MG63 (cell line): ENCODE measurements at regions not wholly inside any gene's neighbourhood (a gene's known extent, or its start where the extent isn't known, plus 50 kb on each side); places are given as distances from the start of the nearest gene placed in this dataset.
"Not testable (repeated sequence)": the region's sequence is repeated elsewhere in the genome, so short reads cannot be mapped to it uniquely, and the experiment has no call there.

Experiments
- DNase-seq: peaks from one replicate; pipeline ENCODE4 v3.0.0-alpha.2; 2020
- H3K27me3 ChIP-seq: fragments of 250-450 bp; sonication (Bioruptor Pico); 2 replicates; pipeline ENCODE4 v1.5.1; 2020; ENCODE audit warnings: mild to moderate bottlenecking, moderate library complexity
- H3K36me3 ChIP-seq: fragments of 250-450 bp; sonication (Bioruptor Pico); 2 replicates; pipeline ENCODE4 v1.5.1; 2020; ENCODE audit warnings: mild to moderate bottlenecking, moderate library complexity
- H3K4me3 ChIP-seq: fragments of 250-450 bp; sonication (Bioruptor Pico); 2 replicates; pipeline ENCODE4 v1.5.1; 2020; ENCODE audit warnings: mild to moderate bottlenecking, moderate library complexity
- H3K9me3 ChIP-seq: fragments of 250-450 bp; sonication (Bioruptor Pico); 2 replicates; pipeline ENCODE4 v1.5.1; 2020; ENCODE audit warnings: mild to moderate bottlenecking, moderate library complexity

DNA sequence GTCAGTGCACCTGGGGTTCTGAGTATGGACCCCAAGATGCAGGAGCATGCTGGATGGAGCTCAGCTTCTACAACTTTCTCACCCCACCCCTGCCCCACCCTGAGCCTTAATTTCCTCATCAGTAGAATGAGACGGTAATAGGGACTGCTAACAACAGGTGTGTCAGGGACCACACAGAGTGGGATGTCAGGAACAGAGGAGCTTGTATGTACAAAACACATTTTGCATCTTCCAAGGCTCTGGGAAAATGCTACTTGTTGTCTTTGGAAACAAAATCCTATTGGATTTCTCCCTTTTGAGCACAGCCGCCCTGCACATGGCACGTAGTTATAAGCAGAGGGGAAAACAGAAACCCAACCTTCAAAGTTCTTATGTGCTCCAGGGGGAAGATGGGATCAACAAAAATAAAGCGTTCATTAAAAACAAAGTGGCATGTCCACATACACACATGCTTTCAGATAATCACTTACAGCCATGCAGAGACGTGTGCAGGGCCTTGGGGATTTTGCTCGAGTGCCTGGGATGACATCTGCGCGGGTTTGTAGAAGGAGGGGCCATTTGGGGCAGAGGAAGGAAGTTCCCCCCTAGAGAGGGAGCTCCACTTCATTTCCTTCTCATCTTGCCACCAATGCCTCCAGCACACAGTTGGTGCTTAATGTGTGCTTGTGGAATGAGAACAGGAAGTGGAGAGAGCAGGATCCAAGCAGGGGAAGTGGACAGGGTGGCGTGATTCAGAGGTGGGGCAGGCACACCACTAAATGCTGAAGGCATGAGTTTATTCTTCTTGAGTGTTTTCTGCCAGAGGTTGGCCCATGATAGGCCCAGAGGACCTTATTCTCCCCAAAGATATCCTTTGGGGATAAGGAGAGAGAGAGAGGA is 138.9 kb downstream of the SMIM20 start:
- no peaks in the 10 kb centered on the region for H3K36me3 ChIP-seq
- no peak overlapping the region for H3K4me3 ChIP-seq
- H3K27me3 ChIP-seq, result no peaks in the 10 kb centered on the region
- no peaks in the 10 kb centered on the region for H3K9me3 ChIP-seq
- no peak for DNase-seq

GRCh38 chr4:26053761-26054160 is 139.7 kb downstream of the SMIM20 start:
- Histone ChIP-seq H3K4me3 (no peak overlapping the region), H3K36me3 (no peaks in the 10 kb centered on the region), H3K27me3 (no peaks in the 10 kb centered on the region), H3K9me3 (no peaks in the 10 kb centered on the region)
- no peak for DNase-seq

- no peak for DNase-seq
- Histone ChIP-seq H3K4me3 (no peak overlapping the region), H3K36me3 (no peaks in the 10 kb centered on the region)
Observed at GRCh38 chr4:26055855-26056254, 141.8 kb downstream of the SMIM20 start.

GRCh38 chr4:26056406-26056805 is 142.4 kb downstream of the SMIM20 start:
- Histone ChIP-seq H3K9me3 (peaks cover 8% of the 10 kb centered on the region; the same call in 1 of the 2 replicates), H3K36me3 (no peaks in the 10 kb centered on the region), H3K27me3 (no peaks in the 10 kb centered on the region), H3K4me3 (no peak overlapping the region)
- no peak for DNase-seq

More at GRCh38 chr4:26055855-26056254, 141.8 kb downstream of the SMIM20 start:
- Histone ChIP-seq H3K27me3 (no peaks in the 10 kb centered on the region), H3K9me3 (peaks cover 5% of the 10 kb centered on the region; the same call in 1 of the 2 replicates)

DNA sequence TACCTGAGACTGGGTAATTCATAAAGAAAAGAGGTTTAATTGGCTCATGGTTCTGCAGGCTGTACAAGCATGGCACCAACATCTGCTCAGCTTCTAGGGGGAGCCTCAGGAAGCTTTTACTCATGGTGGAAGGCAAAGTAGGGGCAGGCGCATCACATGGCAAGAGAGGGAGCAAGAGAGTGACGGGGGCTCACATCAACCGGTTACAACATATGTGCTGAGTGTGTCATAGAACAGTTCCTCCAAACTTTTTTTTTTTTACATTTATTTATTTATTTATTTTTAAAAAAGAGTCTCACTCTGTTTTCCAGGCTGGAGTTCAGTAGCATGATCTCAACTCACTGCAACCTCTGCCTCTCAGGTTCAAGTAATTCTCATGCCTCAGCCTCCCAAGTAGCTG is 143.8 kb downstream of the SMIM20 start:
- not testable (repeated sequence) for DNase-seq, H3K4me3 ChIP-seq, H3K36me3 ChIP-seq, H3K27me3 ChIP-seq, H3K9me3 ChIP-seq

GRCh38 chr4:26058537-26058936 is 144.5 kb downstream of the SMIM20 start:
- Histone ChIP-seq H3K9me3 (peaks cover 8% of the 10 kb centered on the region; the same call in 1 of the 2 replicates), H3K4me3 (no peak overlapping the region), H3K36me3 (no peaks in the 10 kb centered on the region), H3K27me3 (no peaks in the 10 kb centered on the region)
- DNase-seq, result no peak

DNA sequence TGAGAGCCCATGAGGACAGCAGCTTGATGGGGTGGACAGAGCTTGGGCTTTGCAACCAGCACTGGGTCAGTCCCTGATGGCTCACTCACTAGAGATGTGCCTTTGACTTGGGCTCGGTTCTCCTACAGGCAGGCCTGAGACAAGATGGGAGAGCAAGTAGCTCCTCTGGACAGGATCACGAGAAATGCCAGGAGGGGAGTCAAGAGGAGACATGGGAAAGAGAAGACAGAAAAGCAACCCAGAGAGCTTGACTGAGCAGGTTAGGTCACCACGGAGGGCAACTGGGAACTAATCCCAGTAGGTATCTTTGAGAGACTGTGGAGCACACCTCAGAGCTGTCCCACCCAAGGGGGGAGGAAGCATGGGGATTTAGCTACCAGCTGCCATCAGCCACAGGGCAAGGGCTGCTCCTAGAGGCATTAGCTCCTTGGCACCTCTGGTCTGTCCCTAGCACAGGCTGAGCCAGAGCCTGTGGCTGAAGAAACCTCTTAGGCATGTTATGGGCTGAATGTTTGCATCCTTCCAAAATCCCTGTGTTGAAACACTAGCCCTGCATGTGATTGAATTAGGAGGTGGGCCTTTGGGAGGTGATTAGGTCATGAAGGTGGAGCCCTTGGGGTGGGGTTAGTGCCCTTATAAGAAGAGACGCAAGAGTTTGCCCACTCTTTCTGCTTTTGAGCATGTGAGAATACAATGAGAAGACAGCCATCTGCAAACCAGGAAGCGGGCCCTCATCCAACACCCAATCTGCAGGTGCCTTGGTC is 145.6 kb downstream of the SMIM20 start:
- Histone ChIP-seq H3K9me3 (peaks cover 8% of the 10 kb centered on the region; the same call in 1 of the 2 replicates), H3K27me3 (no peaks in the 10 kb centered on the region), H3K36me3 (no peaks in the 10 kb centered on the region), H3K4me3 (no peak overlapping the region)
- no peak for DNase-seq

DNA sequence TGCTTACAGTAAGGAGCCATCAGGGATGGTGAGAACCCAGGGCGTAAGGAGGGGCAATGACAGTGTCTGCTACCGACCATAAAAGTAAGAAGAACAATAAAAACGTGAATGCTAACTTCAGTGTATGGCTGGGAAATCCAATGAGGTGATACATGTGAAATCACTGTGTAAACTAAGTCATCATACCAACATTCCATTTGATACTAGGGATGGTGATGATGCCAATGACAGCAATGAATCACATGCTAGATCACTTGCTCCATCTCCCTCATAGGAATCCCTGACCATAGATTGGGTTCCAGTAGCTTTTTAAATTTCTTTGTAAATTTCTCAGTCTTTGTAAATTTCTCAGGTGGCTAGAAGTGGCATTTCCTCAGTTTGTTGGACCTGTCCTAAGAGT is 146.3 kb downstream of the SMIM20 start:
- no peak for DNase-seq
- Histone ChIP-seq H3K36me3 (no peaks in the 10 kb centered on the region), H3K27me3 (no peaks in the 10 kb centered on the region), H3K4me3 (no peak overlapping the region), H3K9me3 (peaks cover 8% of the 10 kb centered on the region; the same call in 1 of the 2 replicates)

DNA sequence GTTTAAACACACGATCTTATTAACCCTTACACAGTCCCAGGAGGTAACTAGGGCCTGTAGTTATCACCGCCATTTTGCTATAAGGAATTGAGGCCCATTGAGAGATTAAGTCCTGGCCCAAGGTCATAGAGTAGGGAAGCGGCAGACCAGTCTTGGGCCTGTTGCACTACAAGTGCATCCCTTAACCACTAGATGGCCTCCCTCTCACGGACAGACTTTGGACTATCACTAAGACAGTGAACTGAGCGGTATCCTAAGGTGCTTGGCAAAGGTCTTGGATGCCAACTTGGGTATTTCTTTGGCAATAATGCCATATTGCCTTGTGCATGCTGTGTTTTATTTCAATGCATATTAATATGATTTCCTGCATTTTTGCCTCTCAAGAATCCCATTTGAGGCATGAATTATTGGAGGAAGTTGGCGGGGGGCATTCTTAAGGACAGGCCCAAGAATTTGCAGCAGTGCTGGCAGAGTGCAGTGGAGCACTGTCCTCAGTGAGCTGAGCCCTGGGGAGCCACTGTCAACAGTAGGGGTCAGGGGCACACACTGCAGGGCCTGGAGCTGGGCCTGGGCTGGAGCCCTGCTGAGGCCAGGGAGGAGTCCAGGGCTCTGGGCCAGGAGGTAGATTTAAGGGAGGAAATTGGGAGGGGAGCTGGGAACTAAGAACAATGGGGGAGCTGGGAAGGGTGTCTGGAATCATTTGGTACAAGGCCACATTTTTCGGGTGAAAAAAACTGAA is 147.4 kb downstream of the SMIM20 start:
- Histone ChIP-seq H3K27me3 (no peaks in the 10 kb centered on the region), H3K36me3 (no peaks in the 10 kb centered on the region), H3K9me3 (peaks cover 8% of the 10 kb centered on the region; the same call in 1 of the 2 replicates), H3K4me3 (no peak overlapping the region)
- peak; percentile 58 for DNase-seq

DNA sequence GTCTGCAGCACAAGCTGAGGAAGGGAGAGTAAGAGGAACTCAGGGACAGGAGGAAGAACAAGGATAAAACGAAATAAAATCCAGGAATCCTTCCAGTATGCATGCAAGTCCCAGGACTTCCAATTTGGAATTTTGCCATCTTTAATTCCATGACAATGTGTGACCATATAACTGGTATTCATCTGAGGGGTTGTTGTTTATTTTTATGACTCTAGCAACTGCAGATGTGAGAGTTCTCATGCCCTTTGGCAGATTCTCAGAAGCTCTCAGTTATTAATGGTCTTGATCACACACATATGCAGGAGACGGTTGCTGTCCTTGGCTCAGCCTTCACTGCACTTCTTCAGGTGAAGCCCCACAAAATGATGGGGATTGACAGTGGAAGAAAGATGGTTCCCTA is 148.2 kb downstream of the SMIM20 start:
- DNase-seq, result peak; percentile 36
- Histone ChIP-seq H3K36me3 (no peaks in the 10 kb centered on the region), H3K27me3 (no peaks in the 10 kb centered on the region), H3K9me3 (peaks cover 8% of the 10 kb centered on the region; the same call in 1 of the 2 replicates), H3K4me3 (no peak overlapping the region)

GRCh38 chr4:26064009-26064408 is 150.0 kb downstream of the SMIM20 start:
- DNase-seq, H3K36me3 ChIP-seq, H3K9me3 ChIP-seq, H3K27me3 ChIP-seq, H3K4me3 ChIP-seq: not testable (repeated sequence)

DNA sequence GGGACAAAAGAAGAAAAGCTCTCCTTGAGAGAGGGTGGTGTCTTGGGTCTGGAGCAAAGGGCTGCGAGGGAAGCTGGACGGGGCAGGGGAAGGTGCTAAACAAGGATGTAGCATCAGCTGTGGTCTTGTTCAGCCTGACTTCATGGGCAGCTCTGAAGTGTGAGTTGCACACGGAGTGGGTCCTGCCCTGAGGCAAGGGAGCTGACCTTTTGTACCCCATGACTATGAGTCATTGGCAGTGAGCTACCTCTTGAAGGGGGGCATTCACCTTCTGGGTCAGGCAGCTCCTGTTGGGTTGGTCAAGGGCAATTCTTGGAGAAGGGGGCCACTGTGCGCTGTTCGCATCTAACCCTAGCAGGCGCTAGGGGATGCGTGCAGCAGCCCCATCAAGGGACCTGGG is 151.8 kb downstream of the SMIM20 start:
- Histone ChIP-seq H3K27me3 (no peaks in the 10 kb centered on the region), H3K4me3 (no peak overlapping the region), H3K36me3 (no peaks in the 10 kb centered on the region), H3K9me3 (0 out of 2 replicates have a peak, but pooled peaks cover 3% of the 10 kb centered on the region)
- no peak for DNase-seq

DNA sequence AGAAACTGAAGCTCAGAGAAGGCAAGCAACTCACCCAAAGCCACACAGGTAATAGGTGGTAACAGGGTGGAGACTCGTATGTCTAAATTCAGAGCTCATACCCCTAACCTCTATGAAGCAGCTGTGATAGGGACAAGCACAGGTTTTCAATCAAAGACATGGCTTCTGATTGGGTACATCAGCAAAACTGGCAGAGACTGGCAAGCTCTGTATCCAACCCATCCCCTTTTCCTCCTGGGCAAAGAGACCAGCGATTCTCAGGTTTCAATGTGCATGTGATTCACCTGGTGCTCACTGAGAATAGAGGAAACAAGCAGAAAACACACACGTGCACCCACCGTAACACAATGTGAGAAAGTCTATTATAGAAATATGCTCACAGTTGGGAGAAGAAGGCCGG is 153.0 kb downstream of the SMIM20 start:
- no peaks in the 10 kb centered on the region for H3K9me3 ChIP-seq
- no peak overlapping the region for H3K4me3 ChIP-seq
- H3K36me3 ChIP-seq, result no peaks in the 10 kb centered on the region
- no peaks in the 10 kb centered on the region for H3K27me3 ChIP-seq
- no peak for DNase-seq

DNA sequence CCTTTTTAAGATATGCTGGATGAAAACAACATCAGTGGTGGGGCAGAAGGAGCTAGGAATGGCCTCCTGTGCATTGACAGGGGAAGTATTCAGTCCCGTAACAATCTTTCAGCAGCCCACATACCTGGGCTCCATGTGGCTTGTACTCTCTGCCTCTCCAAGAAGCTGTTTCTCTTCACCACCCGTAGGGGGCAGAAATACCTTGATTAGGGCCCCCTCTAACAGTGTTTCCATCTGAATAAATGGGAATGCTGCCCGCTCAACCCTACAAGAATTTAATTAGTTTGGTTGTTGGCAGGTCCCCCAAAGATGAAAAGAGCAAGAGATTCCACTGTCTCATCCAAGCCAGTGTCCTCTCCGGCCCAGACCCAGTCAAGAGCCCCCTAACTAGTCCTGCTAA is 155.2 kb downstream of the SMIM20 start:
- no peaks in the 10 kb centered on the region for H3K9me3 ChIP-seq
- H3K36me3 ChIP-seq, result no peaks in the 10 kb centered on the region
- H3K4me3 ChIP-seq, result no peak overlapping the region
- no peaks in the 10 kb centered on the region for H3K27me3 ChIP-seq
- no peak for DNase-seq

DNA sequence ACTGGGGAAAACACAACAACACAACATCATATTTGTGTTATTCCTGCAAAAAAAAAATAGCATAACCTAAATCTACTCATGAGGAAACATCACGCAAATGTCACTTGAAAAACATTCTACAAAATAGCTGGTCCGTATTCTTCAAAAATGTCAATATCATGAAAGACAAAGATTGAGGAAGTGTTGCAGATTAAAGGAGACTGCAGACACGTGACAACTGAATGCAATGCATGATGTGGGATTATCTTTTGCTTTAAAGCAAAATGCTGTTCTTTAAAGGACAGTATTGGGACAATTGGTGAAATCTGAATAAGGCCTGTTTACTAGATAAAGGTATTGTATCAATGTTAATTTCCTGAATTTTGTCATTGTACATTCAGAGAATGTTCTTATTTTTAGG is 157.7 kb downstream of the SMIM20 start:
- no peak for DNase-seq
- H3K36me3 ChIP-seq, result no peaks in the 10 kb centered on the region

GRCh38 chr4:26073886-26074560 is 160.0 kb downstream of the SMIM20 start:
- no peaks in the 10 kb centered on the region for H3K36me3 ChIP-seq
- H3K9me3 ChIP-seq, result peaks cover 7% of the 10 kb centered on the region
- H3K27me3 ChIP-seq, result no peaks in the 10 kb centered on the region
- no peak for DNase-seq
- H3K4me3 ChIP-seq, result no peak overlapping the region

More for the DNA sequence above, 157.7 kb downstream of the SMIM20 start:
- H3K27me3 ChIP-seq, result no peaks in the 10 kb centered on the region
- peaks cover 4% of the 10 kb centered on the region for H3K9me3 ChIP-seq
- no peak overlapping the region for H3K4me3 ChIP-seq
